ENCODE measurements at regions not wholly inside any gene's neighbourhood (a gene's known extent, or its start where the extent isn't known, plus 50 kb on each side); places are given as distances from the start of the nearest gene placed in this dataset.

DNA sequence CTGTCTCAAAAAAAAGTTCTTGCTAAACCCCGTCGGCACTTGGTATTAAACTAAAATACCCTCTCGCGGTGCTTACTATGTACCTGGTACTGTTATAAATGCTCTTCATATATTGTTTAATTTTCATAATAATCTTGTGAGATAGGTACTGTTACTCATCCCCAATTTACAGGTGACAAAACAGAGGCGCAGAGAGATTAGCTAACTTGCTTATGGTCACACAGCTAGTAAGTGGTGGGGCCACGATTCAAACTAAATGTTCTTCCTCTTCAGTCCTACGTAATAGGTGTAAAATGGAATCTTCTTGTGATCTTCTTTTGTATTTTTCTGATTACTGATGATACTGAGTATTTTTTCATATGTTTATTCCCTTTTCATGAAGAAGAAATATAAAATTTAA, 51.3 kb downstream of the TET3 start:
- H3K27me3 ChIP-seq: no peaks in the 10 kb centered on the region
- H3K27ac ChIP-seq: peak overlapping the region; percentile 95
- TF ChIP-seq, protein P1, sequence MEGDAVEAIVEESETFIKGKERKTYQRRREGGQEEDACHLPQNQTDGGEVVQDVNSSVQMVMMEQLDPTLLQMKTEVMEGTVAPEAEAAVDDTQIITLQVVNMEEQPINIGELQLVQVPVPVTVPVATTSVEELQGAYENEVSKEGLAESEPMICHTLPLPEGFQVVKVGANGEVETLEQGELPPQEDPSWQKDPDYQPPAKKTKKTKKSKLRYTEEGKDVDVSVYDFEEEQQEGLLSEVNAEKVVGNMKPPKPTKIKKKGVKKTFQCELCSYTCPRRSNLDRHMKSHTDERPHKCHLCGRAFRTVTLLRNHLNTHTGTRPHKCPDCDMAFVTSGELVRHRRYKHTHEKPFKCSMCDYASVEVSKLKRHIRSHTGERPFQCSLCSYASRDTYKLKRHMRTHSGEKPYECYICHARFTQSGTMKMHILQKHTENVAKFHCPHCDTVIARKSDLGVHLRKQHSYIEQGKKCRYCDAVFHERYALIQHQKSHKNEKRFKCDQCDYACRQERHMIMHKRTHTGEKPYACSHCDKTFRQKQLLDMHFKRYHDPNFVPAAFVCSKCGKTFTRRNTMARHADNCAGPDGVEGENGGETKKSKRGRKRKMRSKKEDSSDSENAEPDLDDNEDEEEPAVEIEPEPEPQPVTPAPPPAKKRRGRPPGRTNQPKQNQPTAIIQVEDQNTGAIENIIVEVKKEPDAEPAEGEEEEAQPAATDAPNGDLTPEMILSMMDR (IDR thresholded peaks at IDR 0.05): no peak
- no peaks in the 10 kb centered on the region for H3K36me3 ChIP-seq
- no peak overlapping the region for H3K4me3 ChIP-seq (ENCODE audit: low read depth in 1 of 2, low read length in 1 of 2)
- H3K9me3 ChIP-seq: no peaks in the 10 kb centered on the region
- H3K4me1 ChIP-seq (ENCODE audit: control insufficient read depth in 1 of 2, insufficient read depth in 1 of 2, low read depth in 1 of 2, low read length in 1 of 2): peaks cover 73 to 90% of the 10 kb centered on the region in 2 experiments

DNA sequence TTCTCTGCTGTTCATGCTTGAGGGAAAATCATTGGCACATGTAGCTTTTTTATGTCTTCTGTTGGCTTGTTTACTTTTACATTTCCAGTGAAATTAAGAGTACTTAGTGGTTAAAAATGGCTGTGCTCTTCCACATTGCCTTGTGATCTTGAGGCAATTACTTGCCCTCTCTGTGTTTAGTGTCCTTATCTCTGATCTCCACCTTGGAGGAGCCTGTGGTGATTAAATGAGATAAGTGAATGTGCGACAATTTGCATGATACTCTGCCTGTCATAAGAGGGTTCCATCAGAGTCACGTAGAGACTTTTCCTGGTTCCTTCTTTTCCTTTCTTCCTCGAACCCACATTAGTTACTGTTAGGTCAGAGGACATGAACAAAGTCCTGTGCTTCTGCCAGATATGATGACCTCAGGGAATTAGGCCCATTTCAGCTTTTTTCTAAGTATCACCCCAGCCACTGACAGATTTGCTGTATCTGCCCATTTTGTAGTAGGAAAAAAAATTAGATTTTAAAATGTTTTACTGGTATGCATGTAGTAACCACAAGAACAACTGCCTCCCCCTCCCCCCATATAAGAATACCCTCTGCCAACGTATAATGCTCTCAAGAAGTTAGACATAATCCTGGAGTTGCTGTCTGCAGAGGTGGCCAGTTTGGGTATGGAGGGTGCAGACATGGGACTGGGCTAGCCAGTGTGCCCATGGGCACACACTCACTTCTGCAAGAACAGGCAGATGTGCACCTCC, 51.9 kb downstream of the TET3 start:
- TF ChIP-seq, protein P1 (IDR thresholded peaks at IDR 0.05): no peak
- Histone ChIP-seq H3K27me3 (no peaks in the 10 kb centered on the region), H3K9me3 (no peaks in the 10 kb centered on the region), H3K36me3 (no peaks in the 10 kb centered on the region), H3K4me3 (ENCODE audit: low read depth in 1 of 2, low read length in 1 of 2) (peak overlapping the region; percentile 12 to 36), H3K4me1 (ENCODE audit: control insufficient read depth in 1 of 2, insufficient read depth in 1 of 2, low read depth in 1 of 2, low read length in 1 of 2) (peaks cover 73 to 90% of the 10 kb centered on the region in 2 experiments), H3K27ac (peak overlapping the region; percentile 95)

DNA sequence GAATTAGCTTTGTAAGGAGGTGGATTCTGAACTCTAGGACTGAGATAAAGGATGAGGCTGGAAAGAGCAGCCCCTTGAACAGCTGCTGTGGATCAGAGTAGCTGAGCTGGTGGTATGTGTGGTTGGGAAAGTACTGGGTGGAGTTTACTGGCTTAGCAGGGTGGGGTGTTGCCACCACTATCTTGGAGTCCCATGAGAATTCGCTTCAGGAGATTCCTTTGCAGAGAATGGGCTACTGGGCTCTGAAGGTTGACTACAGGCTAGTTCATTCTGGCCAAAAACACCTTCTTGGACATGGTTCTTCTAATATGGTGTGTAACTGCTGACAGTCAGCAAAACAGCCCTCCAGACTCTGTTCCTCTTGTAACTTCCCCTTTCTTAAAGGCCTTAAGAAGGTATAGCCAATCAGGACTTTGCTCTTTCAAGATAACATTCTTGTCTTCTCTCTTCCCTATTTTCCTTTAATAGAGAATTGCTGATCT, 52.7 kb downstream of the TET3 start:
- no peaks in the 10 kb centered on the region for H3K36me3 ChIP-seq
- H3K4me1 ChIP-seq (ENCODE audit: control insufficient read depth in 1 of 2, insufficient read depth in 1 of 2, low read depth in 1 of 2, low read length in 1 of 2): peaks cover 67 to 90% of the 10 kb centered on the region in 2 experiments
- no peaks in the 10 kb centered on the region for H3K9me3 ChIP-seq
- no peaks in the 10 kb centered on the region for H3K27me3 ChIP-seq
- TF ChIP-seq, protein P1 (IDR thresholded peaks at IDR 0.05): no peak
- peak overlapping the region; percentile 95 for H3K27ac ChIP-seq
- H3K4me3 ChIP-seq (ENCODE audit: low read depth in 1 of 2, low read length in 1 of 2): peak overlapping the region; percentile 12 to 52

DNA sequence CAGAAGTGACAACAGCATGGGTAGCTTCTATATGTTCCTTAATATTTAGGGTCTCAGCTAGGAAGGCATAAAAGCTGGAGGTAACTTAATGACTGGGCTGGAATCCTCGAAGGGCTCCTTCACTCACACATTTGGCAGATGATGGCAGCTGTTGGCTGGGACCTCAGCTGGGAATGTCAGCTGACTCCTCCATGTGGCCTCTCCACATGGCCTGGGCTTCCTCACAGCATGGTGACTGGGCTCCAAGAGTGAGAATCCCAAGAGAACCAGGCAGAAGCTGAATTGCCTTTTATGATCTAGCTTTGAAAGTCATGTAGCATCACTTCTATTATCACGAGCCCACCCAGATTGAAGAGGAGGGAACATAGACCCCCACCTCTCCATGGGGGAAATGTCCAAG, 54.9 kb downstream of the TET3 start:
- Histone ChIP-seq H3K27me3 (no peaks in the 10 kb centered on the region), H3K4me3 (ENCODE audit: low read depth in 1 of 2, low read length in 1 of 2) (no peak overlapping the region), H3K9me3 (no peaks in the 10 kb centered on the region), H3K36me3 (no peaks in the 10 kb centered on the region), H3K27ac (peak overlapping the region; percentile 95), H3K4me1 (ENCODE audit: control insufficient read depth in 1 of 2, insufficient read depth in 1 of 2, low read depth in 1 of 2, low read length in 1 of 2) (peaks cover 47 to 71% of the 10 kb centered on the region in 2 experiments)
- TF ChIP-seq, protein P1 (IDR thresholded peaks at IDR 0.05): no peak

DNA sequence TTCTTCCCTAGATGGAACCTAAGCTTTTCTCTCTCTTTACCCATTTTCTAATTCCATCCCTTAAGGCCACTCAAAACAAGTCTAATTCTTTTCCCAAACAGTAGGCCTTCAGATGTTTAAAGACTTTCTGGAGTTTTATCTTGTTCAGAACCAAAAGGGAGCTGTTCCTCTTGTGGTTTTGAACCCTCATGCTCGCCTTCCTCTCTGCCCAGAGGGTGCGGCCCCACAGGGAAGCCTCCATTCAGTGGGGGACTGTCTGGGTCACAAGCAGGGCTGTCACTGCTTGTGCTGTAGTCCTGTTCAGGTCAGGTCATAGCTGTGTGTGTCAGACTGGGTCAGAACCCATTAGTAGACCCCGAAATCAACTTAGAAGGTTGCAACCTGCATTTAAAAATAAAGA, 56.5 kb downstream of the TET3 start:
- Histone ChIP-seq H3K4me1 (ENCODE audit: control insufficient read depth in 1 of 2, insufficient read depth in 1 of 2, low read depth in 1 of 2, low read length in 1 of 2) (peaks cover 42 to 60% of the 10 kb centered on the region in 2 experiments), H3K27ac (peak overlapping the region; percentile 74)
- TF ChIP-seq, protein P1 (IDR thresholded peaks at IDR 0.05): no peak

More for the DNA sequence above, 56.5 kb downstream of the TET3 start:
- Histone ChIP-seq H3K36me3 (peaks cover 4% of the 10 kb centered on the region), H3K27me3 (no peaks in the 10 kb centered on the region), H3K9me3 (no peaks in the 10 kb centered on the region), H3K4me3 (ENCODE audit: low read depth in 1 of 2, low read length in 1 of 2) (no peak overlapping the region)

All from neutrophil (primary cell).